ENCODE measurements at regions not wholly inside any gene's neighbourhood (a gene's known extent, or its start where the extent isn't known, plus 50 kb on each side); places are given as distances from the start of the nearest gene placed in this dataset.

DNA sequence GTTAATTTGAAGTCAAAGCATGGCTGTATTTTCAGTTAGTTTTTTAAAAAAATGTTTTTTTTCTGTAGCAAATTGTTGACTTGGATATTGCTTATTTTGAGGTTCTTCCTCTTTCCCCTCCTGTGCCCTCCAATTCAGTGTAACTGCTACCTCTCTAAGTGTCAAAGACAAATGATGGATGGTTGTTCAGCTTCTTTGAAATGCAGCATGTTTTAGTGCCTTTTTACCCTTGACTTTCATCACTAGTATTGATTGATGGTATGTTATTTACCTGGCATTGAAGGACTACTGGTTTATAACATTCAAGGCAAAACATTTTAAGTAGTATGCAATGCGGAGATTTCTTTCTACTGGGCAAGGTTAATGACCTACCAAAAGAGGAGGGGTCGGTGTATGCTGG lies 281.0 kb upstream of the FAT1 start:
- H3K4me3 ChIP-seq (ENCODE audit: low read depth, low read length) = no peak overlapping the region
- DNase-seq (ENCODE audit: low read depth) = no peak
- TF ChIP-seq, protein P1, sequence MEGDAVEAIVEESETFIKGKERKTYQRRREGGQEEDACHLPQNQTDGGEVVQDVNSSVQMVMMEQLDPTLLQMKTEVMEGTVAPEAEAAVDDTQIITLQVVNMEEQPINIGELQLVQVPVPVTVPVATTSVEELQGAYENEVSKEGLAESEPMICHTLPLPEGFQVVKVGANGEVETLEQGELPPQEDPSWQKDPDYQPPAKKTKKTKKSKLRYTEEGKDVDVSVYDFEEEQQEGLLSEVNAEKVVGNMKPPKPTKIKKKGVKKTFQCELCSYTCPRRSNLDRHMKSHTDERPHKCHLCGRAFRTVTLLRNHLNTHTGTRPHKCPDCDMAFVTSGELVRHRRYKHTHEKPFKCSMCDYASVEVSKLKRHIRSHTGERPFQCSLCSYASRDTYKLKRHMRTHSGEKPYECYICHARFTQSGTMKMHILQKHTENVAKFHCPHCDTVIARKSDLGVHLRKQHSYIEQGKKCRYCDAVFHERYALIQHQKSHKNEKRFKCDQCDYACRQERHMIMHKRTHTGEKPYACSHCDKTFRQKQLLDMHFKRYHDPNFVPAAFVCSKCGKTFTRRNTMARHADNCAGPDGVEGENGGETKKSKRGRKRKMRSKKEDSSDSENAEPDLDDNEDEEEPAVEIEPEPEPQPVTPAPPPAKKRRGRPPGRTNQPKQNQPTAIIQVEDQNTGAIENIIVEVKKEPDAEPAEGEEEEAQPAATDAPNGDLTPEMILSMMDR (IDR thresholded peaks at IDR 0.05; ENCODE audit: insufficient read depth, low read length) = no peak

DNA sequence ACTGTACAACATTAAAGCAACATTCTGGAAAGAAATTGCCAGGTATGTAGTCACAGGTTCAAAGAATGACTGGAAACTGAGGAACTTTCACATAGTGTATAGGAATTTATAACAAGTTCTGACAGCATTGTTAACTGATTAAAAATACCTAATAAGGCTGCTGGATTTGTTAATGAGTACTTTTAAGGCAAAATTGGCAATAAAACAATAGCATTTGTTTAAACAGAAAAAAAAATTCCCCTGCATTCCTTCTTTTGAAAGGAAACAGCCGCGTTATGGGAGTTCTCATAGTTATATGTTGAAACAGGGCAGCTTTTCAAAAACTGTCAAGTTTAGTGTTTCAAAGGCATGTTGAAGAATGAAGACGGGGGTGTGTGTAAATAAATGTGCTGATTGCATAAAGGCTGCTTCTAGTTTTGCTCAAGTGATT lies 282.5 kb upstream of the FAT1 start:
- H3K4me3 ChIP-seq (ENCODE audit: low read depth, low read length) = no peak overlapping the region
- no peak for DNase-seq (ENCODE audit: low read depth)
- TF ChIP-seq, protein P1 (IDR thresholded peaks at IDR 0.05; ENCODE audit: insufficient read depth, low read length) = no peak

DNA sequence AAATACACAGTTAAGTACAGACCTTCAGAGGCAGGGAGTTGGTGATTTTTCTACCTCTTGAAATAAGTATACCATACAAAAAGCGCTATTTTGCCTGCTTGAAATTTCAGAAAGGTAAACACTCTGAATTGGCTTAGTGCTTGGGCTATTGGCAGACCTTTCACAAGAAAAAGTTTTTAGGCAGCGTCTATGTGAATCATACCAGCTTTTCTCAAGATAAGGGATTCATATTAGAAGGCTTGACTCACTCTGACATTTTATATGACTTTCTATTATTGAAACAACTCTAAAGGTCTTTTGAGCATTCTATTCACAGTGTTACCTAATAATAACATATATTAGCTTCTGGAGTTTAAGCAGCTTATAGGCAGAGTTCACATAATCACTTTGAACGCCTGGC lies 286.4 kb upstream of the FAT1 start:
- TF ChIP-seq, protein P1 (IDR thresholded peaks at IDR 0.05; ENCODE audit: insufficient read depth, low read length) = no peak
- no peak for DNase-seq (ENCODE audit: low read depth)
- H3K4me3 ChIP-seq (ENCODE audit: low read depth, low read length) = no peak overlapping the region

DNA sequence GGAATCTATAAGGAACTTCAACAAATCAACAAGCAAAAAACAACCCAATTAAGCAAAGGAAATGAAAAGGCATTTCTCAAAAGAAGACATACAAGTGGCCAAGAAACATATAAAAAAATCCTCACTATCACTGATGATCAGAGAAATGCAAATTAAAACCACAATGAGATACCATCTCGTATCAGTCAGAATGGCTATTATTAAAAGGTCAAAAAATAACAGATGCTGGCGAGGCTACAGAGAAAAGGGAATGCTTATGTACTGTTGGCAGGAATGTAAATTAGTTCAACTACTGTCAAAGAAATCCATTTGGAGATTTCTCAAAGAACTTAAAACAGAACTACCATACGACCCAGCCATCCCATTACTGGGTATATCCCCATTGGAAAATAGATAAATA lies 292.4 kb upstream of the FAT1 start:
- no peak for DNase-seq (ENCODE audit: low read depth)
- no peak overlapping the region for H3K4me3 ChIP-seq (ENCODE audit: low read depth, low read length)
- TF ChIP-seq, protein P1 (IDR thresholded peaks at IDR 0.05; ENCODE audit: insufficient read depth, low read length) = no peak

DNA sequence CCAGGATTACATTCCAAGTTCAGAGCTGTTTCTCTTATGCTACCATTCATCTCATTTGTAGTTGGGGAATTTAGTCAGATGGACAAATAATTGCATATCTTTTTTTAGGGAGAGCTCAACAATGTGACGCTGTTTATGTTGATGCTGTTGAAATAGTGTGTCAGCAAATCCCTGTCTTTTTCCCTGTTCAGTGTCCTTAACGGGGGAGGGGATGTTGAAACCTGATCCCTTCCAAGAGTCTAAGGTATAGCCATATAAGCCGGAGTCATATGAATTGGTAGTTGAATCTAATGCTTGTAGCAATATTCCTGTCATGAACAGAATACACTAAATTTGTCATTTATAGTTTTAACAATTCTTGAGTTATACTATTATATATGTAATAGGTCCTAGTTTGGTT lies 293.5 kb upstream of the FAT1 start:
- TF ChIP-seq, protein P1 (IDR thresholded peaks at IDR 0.05; ENCODE audit: insufficient read depth, low read length) = no peak
- DNase-seq (ENCODE audit: low read depth) = no peak
- no peak overlapping the region for H3K4me3 ChIP-seq (ENCODE audit: low read depth, low read length)

DNA sequence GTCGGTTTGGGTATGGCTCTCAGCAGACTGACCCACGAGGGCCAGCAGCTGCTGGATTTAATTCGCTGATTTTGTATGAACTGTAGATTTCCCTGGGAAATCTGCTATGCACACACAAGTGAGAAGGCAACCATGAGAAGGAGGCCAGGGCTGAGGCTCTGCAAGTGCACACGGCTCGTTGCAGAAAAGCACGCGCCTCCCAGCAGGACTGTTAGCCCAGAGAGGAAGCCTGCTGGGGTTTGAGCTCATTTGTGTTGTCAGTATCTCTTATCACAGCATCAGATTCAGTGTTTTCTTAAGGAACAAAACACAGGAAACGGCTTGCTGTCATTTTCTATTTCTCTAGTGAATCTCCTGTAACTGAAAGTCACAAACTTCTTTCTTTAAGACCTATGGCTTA lies 296.2 kb upstream of the FAT1 start:
- H3K4me3 ChIP-seq (ENCODE audit: low read depth, low read length) = no peak overlapping the region
- no peak for DNase-seq (ENCODE audit: low read depth)
- TF ChIP-seq, protein P1 (IDR thresholded peaks at IDR 0.05; ENCODE audit: insufficient read depth, low read length) = no peak

DNA sequence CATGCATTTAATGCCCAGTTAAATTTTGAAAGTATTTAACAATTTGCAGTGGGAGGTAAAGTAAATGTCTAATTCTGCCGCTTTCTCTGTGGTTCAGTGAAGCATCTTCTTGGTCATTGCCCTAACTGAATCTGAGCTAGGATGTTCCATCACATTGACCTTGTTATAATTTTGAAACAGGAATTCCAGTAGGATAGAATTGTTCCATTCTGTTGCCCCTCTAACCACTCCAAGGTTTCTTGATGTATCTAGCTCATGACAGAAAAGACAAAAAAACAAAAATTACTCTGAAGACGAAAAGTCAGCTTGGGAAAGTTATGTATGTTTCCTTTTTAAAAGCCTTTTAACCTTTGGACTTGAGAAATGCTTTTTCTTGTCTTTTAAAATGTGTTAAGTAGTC lies 297.0 kb upstream of the FAT1 start:
- TF ChIP-seq, protein P1 (IDR thresholded peaks at IDR 0.05; ENCODE audit: insufficient read depth, low read length) = no peak
- no peak for DNase-seq (ENCODE audit: low read depth)

More for the DNA sequence above, 297.0 kb upstream of the FAT1 start:
- no peak overlapping the region for H3K4me3 ChIP-seq (ENCODE audit: low read depth, low read length)
